RWPE2 (cell line): ENCODE measurements at regions not wholly inside any gene's neighbourhood (a gene's known extent, or its start where the extent isn't known, plus 50 kb on each side); places are given as distances from the start of the nearest gene placed in this dataset.

Experiments used
- ATAC-seq: fragments of 200-7000 bp; cut with Tn5 transposase; 3 replicates; pipeline ENCODE4 v1.9.1; 2021; ENCODE audit warnings: low read depth
- DNase-seq: peaks from one replicate; pipeline ENCODE4 v3.0.0-alpha.2; 2020; ENCODE audit warnings: low spot score
- H3K27ac ChIP-seq: fragments of 450-650 bp; 2 replicates; pipeline ENCODE4 v1.5.1; 2017; ENCODE audit warnings: mild to moderate bottlenecking; ENCODE audit not compliant: poor library complexity, severe bottlenecking
- H3K27me3 ChIP-seq: fragments of 250-450 bp; sonication (Bioruptor Pico); 2 replicates; pipeline ENCODE4 v1.5.1; 2021; ENCODE audit warnings: mild to moderate bottlenecking, moderate library complexity; ENCODE audit not compliant: insufficient read depth, poor library complexity, severe bottlenecking
- H3K36me3 ChIP-seq: fragments of 250-450 bp; sonication (Bioruptor Pico); 2 replicates; pipeline ENCODE4 v1.5.1; 2020; ENCODE audit warnings: low read depth, mild to moderate bottlenecking, moderate library complexity
- H3K4me1 ChIP-seq: fragments of 250-450 bp; sonication (Bioruptor Pico); 2 replicates; pipeline ENCODE4 v1.5.1; 2021; ENCODE audit warnings: mild to moderate bottlenecking, moderate library complexity; ENCODE audit not compliant: insufficient read depth, poor library complexity, severe bottlenecking
- H3K4me3 ChIP-seq: fragments of 250-450 bp; sonication (Bioruptor Pico); 2 replicates; pipeline ENCODE4 v1.5.1; 2021; ENCODE audit warnings: mild to moderate bottlenecking, moderate library complexity; ENCODE audit not compliant: severe bottlenecking
- H3K9me3 ChIP-seq: fragments of 250-450 bp; sonication (Bioruptor Pico); 2 replicates; pipeline ENCODE4 v1.5.1; 2021; ENCODE audit warnings: mild to moderate bottlenecking, moderate library complexity; ENCODE audit not compliant: severe bottlenecking
- CTCF ChIP-seq: fragments of 450-650 bp; IDR thresholded peaks from one replicate; pipeline ENCODE4 v1.5.1; 2017; ENCODE audit warnings: mild to moderate bottlenecking, moderate library complexity; ENCODE audit not compliant: poor library complexity, severe bottlenecking

DNA sequence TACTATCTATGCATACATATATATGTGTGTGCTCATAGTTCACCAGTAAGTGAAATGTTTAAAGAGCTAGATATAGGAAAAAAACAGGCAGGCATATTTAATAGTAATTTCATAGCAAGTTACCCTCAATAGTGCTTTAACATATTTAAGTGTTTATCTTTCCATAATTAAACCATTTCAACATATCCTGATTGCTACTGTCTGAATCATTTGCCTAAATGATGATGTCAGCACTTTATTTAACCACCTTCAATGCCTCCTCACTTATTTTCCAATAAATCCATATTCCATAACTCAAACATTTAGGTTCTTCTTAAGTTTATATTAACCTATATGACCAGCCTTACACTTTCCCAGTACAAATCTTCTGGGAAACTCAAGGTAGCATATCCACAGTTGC is 601.1 kb downstream of the ARL4A start:
- H3K27me3 ChIP-seq = no peaks in the 10 kb centered on the region
- no peak for TF ChIP-seq CTCF
- H3K36me3 ChIP-seq = no peaks in the 10 kb centered on the region
- DNase-seq (no peak), ATAC-seq (no peak)
- no peaks in the 10 kb centered on the region for H3K9me3 ChIP-seq
- no peak overlapping the region for H3K27ac ChIP-seq
- H3K4me1 ChIP-seq = no peaks in the 10 kb centered on the region
- H3K4me3 ChIP-seq = no peak overlapping the region

GRCh38 chr7:13290975-13291374 is 603.5 kb downstream of the ARL4A start:
- no peaks in the 10 kb centered on the region for H3K27me3 ChIP-seq
- H3K9me3 ChIP-seq = no peaks in the 10 kb centered on the region
- no peak overlapping the region for H3K4me3 ChIP-seq
- no peak overlapping the region for H3K27ac ChIP-seq
- no peak for DNase-seq
- H3K4me1 ChIP-seq = no peaks in the 10 kb centered on the region
- TF ChIP-seq CTCF = no peak
- no peaks in the 10 kb centered on the region for H3K36me3 ChIP-seq
- ATAC-seq = no peak

DNA sequence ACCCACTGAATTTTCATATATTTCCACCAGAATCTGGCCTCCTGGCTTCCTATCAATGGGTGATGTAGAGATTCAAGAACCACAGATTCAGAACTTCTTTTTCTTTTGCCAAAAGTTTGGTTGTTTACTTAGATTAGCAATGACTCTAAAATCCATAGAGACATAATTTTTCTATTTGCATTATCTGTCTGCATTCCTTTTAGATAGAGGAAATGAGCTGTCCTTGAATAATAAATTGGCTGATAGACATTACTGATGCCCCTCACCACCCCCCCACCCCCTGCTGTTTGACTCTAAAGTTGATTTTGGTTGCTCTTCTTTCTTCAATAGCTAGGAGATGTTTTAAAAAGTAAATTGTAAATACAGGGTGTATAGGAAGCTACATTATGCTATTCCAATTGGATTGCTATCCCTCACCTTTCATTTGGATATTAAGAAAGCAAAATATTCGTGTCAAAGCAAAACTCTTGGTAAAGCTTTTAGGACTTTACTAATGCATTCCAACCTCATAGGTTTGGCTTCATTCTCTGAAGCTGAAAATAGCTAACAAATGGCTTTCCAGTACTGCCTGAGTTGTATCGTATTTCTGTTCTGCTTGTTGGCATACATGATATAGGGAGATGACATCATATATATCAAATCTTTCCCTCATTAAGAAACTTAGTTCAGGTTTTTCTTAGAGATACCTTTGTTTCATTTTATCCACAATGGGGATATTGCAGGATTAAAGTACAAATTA is 606.0 kb downstream of the ARL4A start:
- Histone ChIP-seq H3K4me1 (no peaks in the 10 kb centered on the region), H3K9me3 (no peaks in the 10 kb centered on the region), H3K27ac (no peak overlapping the region), H3K27me3 (no peaks in the 10 kb centered on the region), H3K36me3 (no peaks in the 10 kb centered on the region), H3K4me3 (no peak overlapping the region)
- DNase-seq (no peak), ATAC-seq (no peak)
- TF ChIP-seq CTCF = no peak

DNA sequence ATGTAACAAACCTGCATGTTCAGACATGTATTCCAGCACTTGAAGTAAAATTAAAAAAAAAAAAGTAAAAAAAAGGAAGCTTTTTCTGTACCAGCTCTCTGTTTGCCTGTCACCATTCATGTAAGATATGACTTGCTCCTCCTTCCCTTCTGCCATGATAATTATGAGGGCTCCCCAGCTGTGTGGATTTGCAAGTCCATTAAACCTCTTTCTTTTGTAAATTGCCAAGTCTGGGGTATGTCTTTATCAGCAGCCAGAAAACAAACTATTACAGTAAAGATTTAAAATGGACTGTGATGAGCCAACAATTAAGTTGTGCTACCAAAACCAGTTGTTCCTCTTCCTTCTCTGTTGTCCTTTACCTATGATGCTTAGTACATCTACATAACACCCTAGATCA is 619.6 kb downstream of the ARL4A start:
- H3K36me3 ChIP-seq = no peaks in the 10 kb centered on the region
- no peaks in the 10 kb centered on the region for H3K9me3 ChIP-seq
- H3K27me3 ChIP-seq = peaks cover 2% of the 10 kb centered on the region
- no peak overlapping the region for H3K27ac ChIP-seq
- no peak overlapping the region for H3K4me3 ChIP-seq
- no peaks in the 10 kb centered on the region for H3K4me1 ChIP-seq
- TF ChIP-seq CTCF = no peak
- ATAC-seq = no peak
- DNase-seq = no peak

- DNase-seq = no peak
- no peaks in the 10 kb centered on the region for H3K27me3 ChIP-seq
- no peak overlapping the region for H3K4me3 ChIP-seq
- TF ChIP-seq CTCF = no peak
- ATAC-seq = no peak
- H3K27ac ChIP-seq = no peak overlapping the region
- H3K4me1 ChIP-seq = no peaks in the 10 kb centered on the region
- no peaks in the 10 kb centered on the region for H3K36me3 ChIP-seq
- no peaks in the 10 kb centered on the region for H3K9me3 ChIP-seq
Measured at GRCh38 chr7:13308423-13308822, 621.0 kb downstream of the ARL4A start.
